PC-3 (cell line): ENCODE measurements at regions not wholly inside any gene's neighbourhood (a gene's known extent, or its start where the extent isn't known, plus 50 kb on each side); places are given as distances from the start of the nearest gene placed in this dataset.

ENCODE experiments used
- ATAC-seq: fragments of 200-7000 bp; cut with Tn5 transposase; 2 replicates; pipeline ENCODE4 v1.9.1; 2020; ENCODE audit warnings: mild to moderate bottlenecking, moderate library complexity
- BruUV-seq: library from RNA; stranded (reverse); fragments of 400-500 nt; replicated peaks from 2 replicates; lab custom pipeline; 2021; lab: Mats Ljungman, UMichigan
- CTCF ChIA-PET: fragments of 300-600 bp; sonication (Branson Sonifier 250); formaldehyde crosslinking; loops from one replicate; lab custom pipeline; 2022; ENCODE audit warnings: antibody characterized with exemption; lab: Charles Lee
- POLR2A ChIA-PET: fragments of 300-600 bp; sonication (Branson Sonifier 250); formaldehyde crosslinking; loops from one replicate; lab custom pipeline; 2022; ENCODE audit warnings: antibody characterized with exemption; ENCODE audit not compliant: unreplicated experiment; lab: Charles Lee
- DNase-seq: peaks from one replicate; pipeline ENCODE4 v3.0.0-alpha.2; 2015
- H2AFZ ChIP-seq: fragments of 300-600 bp; sonication (generic); 2 replicates; pipeline ENCODE4 v1.6.0; 2016; ENCODE audit warnings: antibody characterized with exemption, low read length
- H3F3A ChIP-seq: fragments of 300-600 bp; sonication (generic); one replicate; pipeline ENCODE4 v1.6.0; 2017; ENCODE audit warnings: antibody characterized with exemption, low read length, control low read depth, mild to moderate bottlenecking; ENCODE audit not compliant: unreplicated experiment
- H3K27ac ChIP-seq: fragments of 300-600 bp; sonication (generic); 2 replicates; pipeline ENCODE4 v1.5.1; 2016; ENCODE audit warnings: mild to moderate bottlenecking, low read length
- H3K27me3 ChIP-seq: fragments of 300-600 bp; sonication (generic); 2 replicates; pipeline ENCODE4 v1.6.1; 2016; ENCODE audit warnings: low read length, mixed read lengths
- H3K36me3 ChIP-seq: fragments of 300-600 bp; sonication (generic); 2 replicates; pipeline ENCODE4 v1.6.1; 2016; ENCODE audit warnings: low read depth, mixed run types, low read length, mixed read lengths
- H3K4me1 ChIP-seq: fragments of 300-600 bp; sonication (generic); 2 replicates; pipeline ENCODE4 v1.5.1; 2016; ENCODE audit warnings: low read length; ENCODE audit not compliant: insufficient read depth
- H3K4me2 ChIP-seq: fragments of 300-600 bp; sonication (generic); 2 replicates; pipeline ENCODE4 v1.6.0; 2016; ENCODE audit warnings: low read length
- H3K4me3 ChIP-seq: fragments of 300-600 bp; sonication (generic); 2 replicates; pipeline ENCODE4 v1.5.1; 2016; ENCODE audit warnings: mild to moderate bottlenecking, low read length, mixed read lengths
- H3K79me2 ChIP-seq: fragments of 300-600 bp; sonication (generic); 2 replicates; pipeline ENCODE4 v1.6.1; 2017; ENCODE audit warnings: low read length, mixed read lengths
- H3K9ac ChIP-seq: fragments of 300-600 bp; sonication (generic); 2 replicates; pipeline ENCODE4 v1.6.0; 2016; ENCODE audit warnings: mild to moderate bottlenecking, low read length
- H3K9me2 ChIP-seq: fragments of 300-600 bp; sonication (generic); replicated peaks from 2 replicates; pipeline ENCODE4 v1.6.1; 2016; ENCODE audit warnings: mixed run types, low read length, mixed read lengths
- H3K9me3 ChIP-seq: fragments of 300-600 bp; sonication (generic); 2 replicates; pipeline ENCODE4 v1.6.1; 2016; ENCODE audit warnings: low read length, mixed read lengths
- H4K20me1 ChIP-seq: fragments of 300-600 bp; sonication (generic); 2 replicates; pipeline ENCODE4 v1.6.1; 2016; ENCODE audit warnings: low read length, mixed read lengths
- EZH2 ChIP-seq: fragments of 300-600 bp; sonication (generic); IDR thresholded peaks from one replicate; pipeline ENCODE4 v1.6.1; 2017; ENCODE audit warnings: antibody characterized with exemption, mild to moderate bottlenecking, low read length; ENCODE audit not compliant: unreplicated experiment
- EZH2phosphoT487 ChIP-seq: fragments of 300-600 bp; sonication (generic); IDR thresholded peaks from 2 replicates; pipeline ENCODE4 v1.6.1; 2018; ENCODE audit warnings: mild to moderate bottlenecking, antibody characterized with exemption, low read length, borderline replicate concordance
- intact Hi-C: fragments of 100-400 bp; cut with micrococcal nuclease; formaldehyde crosslinking; loops from 2 replicates; pipeline ENCODE4 v1.9.0; 2023
- TF ChIP-seq, protein P1 (sequence below): fragments of 300-600 bp; sonication (generic); conservative IDR thresholded peaks from 2 replicates; pipeline ENCODE4 v1.5.1; 2017; ENCODE audit warnings: antibody characterized with exemption, low read depth, mild to moderate bottlenecking, low read length

DNA sequence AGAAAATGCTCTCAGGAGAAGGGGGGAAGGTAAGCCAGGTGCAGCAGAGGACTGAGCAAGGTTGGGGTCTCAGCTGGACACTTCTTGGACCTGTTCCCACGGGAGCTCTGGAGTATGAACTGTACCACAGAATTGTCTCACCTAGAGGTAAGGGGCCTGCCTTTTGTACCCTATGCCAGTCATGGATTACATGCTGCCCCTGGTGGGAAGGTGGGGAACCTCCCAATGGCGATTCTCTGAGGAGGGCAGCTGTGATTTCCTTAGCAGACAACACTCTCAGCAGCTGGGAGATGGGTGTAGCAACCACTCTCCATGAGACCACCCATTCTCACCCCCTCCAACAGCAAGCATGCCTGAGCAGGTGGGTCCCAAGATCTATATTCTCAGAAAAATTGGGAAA, 329.4 kb upstream of the CTNNB1 start:
- CTCF ChIA-PET = no interaction called here
- no peak for DNase-seq
- no peaks in the 10 kb centered on the region for H3K4me1 ChIP-seq
- H3K9me2 ChIP-seq = no peaks in the 10 kb centered on the region
- ATAC-seq = no peak
- no peaks in the 10 kb centered on the region for H3F3A ChIP-seq
- H3K9me3 ChIP-seq = no peaks in the 10 kb centered on the region
- H3K4me3 ChIP-seq = no peak overlapping the region
- POLR2A ChIA-PET = no interaction called here
- no peak for TF ChIP-seq EZH2phosphoT487
- TF ChIP-seq, protein P1, sequence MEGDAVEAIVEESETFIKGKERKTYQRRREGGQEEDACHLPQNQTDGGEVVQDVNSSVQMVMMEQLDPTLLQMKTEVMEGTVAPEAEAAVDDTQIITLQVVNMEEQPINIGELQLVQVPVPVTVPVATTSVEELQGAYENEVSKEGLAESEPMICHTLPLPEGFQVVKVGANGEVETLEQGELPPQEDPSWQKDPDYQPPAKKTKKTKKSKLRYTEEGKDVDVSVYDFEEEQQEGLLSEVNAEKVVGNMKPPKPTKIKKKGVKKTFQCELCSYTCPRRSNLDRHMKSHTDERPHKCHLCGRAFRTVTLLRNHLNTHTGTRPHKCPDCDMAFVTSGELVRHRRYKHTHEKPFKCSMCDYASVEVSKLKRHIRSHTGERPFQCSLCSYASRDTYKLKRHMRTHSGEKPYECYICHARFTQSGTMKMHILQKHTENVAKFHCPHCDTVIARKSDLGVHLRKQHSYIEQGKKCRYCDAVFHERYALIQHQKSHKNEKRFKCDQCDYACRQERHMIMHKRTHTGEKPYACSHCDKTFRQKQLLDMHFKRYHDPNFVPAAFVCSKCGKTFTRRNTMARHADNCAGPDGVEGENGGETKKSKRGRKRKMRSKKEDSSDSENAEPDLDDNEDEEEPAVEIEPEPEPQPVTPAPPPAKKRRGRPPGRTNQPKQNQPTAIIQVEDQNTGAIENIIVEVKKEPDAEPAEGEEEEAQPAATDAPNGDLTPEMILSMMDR = 0 out of 2 replicates have a peak, but pooled peaks have one; percentile 28
- TF ChIP-seq EZH2 = no peak
- H2AFZ ChIP-seq = no peak overlapping the region
- intact Hi-C loops = no loop called here
- no peaks in the 10 kb centered on the region for H3K79me2 ChIP-seq
- no peaks in the 10 kb centered on the region for H4K20me1 ChIP-seq
- no peak overlapping the region for H3K4me2 ChIP-seq
- peaks cover 16% of the 10 kb centered on the region; the same call in 1 of the 2 replicates for H3K27me3 ChIP-seq
- BruUV-seq = no TSS peak
- no peaks in the 10 kb centered on the region for H3K36me3 ChIP-seq
- H3K9ac ChIP-seq = no peak overlapping the region
- no peak overlapping the region for H3K27ac ChIP-seq

DNA sequence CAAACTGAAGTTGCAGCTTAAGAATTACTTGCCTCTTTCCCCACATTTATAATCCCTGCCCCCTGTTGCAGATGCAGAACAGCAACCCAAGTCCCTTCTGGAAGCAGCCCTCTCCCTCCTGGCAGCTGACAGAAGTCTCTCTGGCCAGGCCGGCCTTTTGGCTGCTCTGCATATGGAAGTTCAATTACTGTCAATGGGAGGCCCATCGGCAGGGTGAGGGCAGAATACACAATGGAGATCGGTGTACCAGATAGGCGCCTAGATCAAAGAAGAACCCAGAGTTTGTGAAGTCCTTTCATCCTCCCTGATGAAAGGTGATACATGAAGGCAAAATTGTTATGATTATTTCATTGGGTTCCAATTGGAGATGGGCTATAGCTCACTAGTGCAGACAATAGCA, 327.9 kb upstream of the CTNNB1 start:
- CTCF ChIA-PET = no interaction called here
- ATAC-seq (no peak), DNase-seq (no peak)
- Histone ChIP-seq H2AFZ (no peak overlapping the region), H3K9ac (no peak overlapping the region), H3K79me2 (no peaks in the 10 kb centered on the region), H3K27ac (no peak overlapping the region), H3K27me3 (peaks cover 16% of the 10 kb centered on the region; the same call in 1 of the 2 replicates), H4K20me1 (no peaks in the 10 kb centered on the region), H3K9me3 (no peaks in the 10 kb centered on the region), H3K4me3 (no peak overlapping the region), H3K4me2 (no peak overlapping the region), H3F3A (no peaks in the 10 kb centered on the region), H3K36me3 (no peaks in the 10 kb centered on the region), H3K4me1 (no peaks in the 10 kb centered on the region), H3K9me2 (no peaks in the 10 kb centered on the region)
- no TSS peak for BruUV-seq
- POLR2A ChIA-PET = no interaction called here
- TF ChIP-seq, protein P1 = no peak
- TF ChIP-seq EZH2 = no peak
- no peak for TF ChIP-seq EZH2phosphoT487
- intact Hi-C loops = no loop called here

DNA sequence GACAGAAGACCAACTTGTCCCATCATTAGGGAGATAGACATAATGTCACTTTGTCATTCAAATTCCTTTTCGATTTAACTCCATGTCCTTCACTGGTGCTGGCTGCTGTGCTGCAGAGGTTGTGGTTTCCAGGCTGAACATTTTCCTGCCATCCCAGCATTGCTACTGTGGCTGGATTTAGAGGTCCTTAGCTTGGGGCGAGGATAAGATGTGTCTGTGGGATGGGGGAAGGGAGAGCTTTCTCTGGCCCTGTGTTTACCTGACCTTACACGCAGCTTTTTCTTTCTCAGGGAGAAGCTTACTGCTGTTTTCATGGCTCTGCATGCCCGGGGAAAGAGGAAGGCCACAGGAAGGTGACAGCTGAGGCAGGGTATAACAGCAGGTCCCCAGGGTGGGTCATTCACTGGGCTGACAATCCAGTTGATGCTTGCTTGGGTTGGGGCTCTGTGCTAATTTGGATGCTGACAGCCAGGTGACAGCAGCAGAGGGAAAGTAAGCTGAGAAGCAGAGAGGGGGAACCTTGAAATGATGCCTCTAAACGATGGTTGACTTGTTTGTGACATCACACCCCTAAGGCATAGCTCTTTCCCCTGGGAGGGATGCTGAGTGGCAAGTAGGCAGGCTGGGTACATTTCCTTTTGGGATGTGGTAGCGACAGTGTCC, 326.9 kb upstream of the CTNNB1 start:
- Histone ChIP-seq H3K4me2 (no peak overlapping the region), H3K4me1 (no peaks in the 10 kb centered on the region), H3K9me2 (no peaks in the 10 kb centered on the region), H4K20me1 (no peaks in the 10 kb centered on the region), H3K4me3 (no peak overlapping the region), H3K9ac (no peak overlapping the region), H3K36me3 (no peaks in the 10 kb centered on the region), H3K27ac (no peak overlapping the region), H3K79me2 (no peaks in the 10 kb centered on the region), H2AFZ (no peak overlapping the region), H3F3A (no peaks in the 10 kb centered on the region), H3K9me3 (no peaks in the 10 kb centered on the region), H3K27me3 (peaks cover 14% of the 10 kb centered on the region; the same call in 1 of the 2 replicates)
- ATAC-seq (no peak), DNase-seq (no peak)
- BruUV-seq = no TSS peak
- TF ChIP-seq, protein P1 = no peak
- TF ChIP-seq EZH2phosphoT487 (no peak), EZH2 (no peak)
- CTCF ChIA-PET = interaction anchor here (0.6 kb wide), 1 partner anchor 11 kb away, joined by 3 read pairs; no protein-coding TSS in a partner anchor
- POLR2A ChIA-PET = no interaction called here
- intact Hi-C loops = no loop called here
